H1 (cell line): ENCODE measurements at regions not wholly inside any gene's neighbourhood (a gene's known extent, or its start where the extent isn't known, plus 50 kb on each side); places are given as distances from the start of the nearest gene placed in this dataset.

ENCODE experiments used
- CTCF ChIA-PET: fragments of 300-600 bp; sonication (Branson Sonifier 250); formaldehyde crosslinking; loops from one replicate; lab custom pipeline; 2021; ENCODE audit not compliant: partially characterized antibody; lab: Charles Lee
- POLR2A ChIA-PET: fragments of 300-600 bp; sonication (Branson Sonifier 250); formaldehyde crosslinking; loops from one replicate; lab custom pipeline; 2021; ENCODE audit warnings: inconsistent platforms; ENCODE audit not compliant: partially characterized antibody; lab: Charles Lee
- DNase-seq, 2 experiments: peaks; one replicate each; pipeline versions ENCODE4 v3.0.0 to v3.0.0-alpha.2; 2010 to 2022; ENCODE audit warnings: low spot score in 2 of 2, low read depth in 1 of 2, mixed read lengths in 1 of 2
- FAIRE-seq: peaks from 2 replicates; lab custom pipeline; 2011; peaks lifted over from hg19 to GRCh38; lab: Jason Lieb, UNC
- H2AFZ ChIP-seq: 2 replicates; pipeline ENCODE4 v1.8.1; 2012; ENCODE audit warnings: low read length, inconsistent platforms
- H2AK5ac ChIP-seq: 2 replicates; pipeline ENCODE4 v1.6.1; 2013; ENCODE audit warnings: low read depth, low read length
- H2BK120ac ChIP-seq: replicated peaks from 2 replicates; pipeline ENCODE3; 2013; ENCODE audit warnings: low read depth, low read length, inconsistent platforms
- H2BK12ac ChIP-seq: 2 replicates; pipeline ENCODE4 v1.6.1; 2013; ENCODE audit warnings: low read depth, low read length
- H2BK15ac ChIP-seq: 2 replicates; pipeline ENCODE4 v1.6.1; 2013; ENCODE audit warnings: low read length
- H2BK20ac ChIP-seq: 2 replicates; pipeline ENCODE4 v1.6.1; 2013; ENCODE audit warnings: low read length
- H2BK5ac ChIP-seq: 2 replicates; pipeline ENCODE4 v1.6.1; 2013; ENCODE audit warnings: low read depth, low read length
- H3K14ac ChIP-seq: 2 replicates; pipeline ENCODE4 v1.6.1; 2013; ENCODE audit warnings: inconsistent platforms; ENCODE audit not compliant: insufficient read length
- H3K18ac ChIP-seq: 2 replicates; pipeline ENCODE4 v1.6.1; 2013; ENCODE audit warnings: low read length; ENCODE audit errors: extremely low read depth
- H3K23ac ChIP-seq: 2 replicates; pipeline ENCODE4 v1.6.1; 2013; ENCODE audit warnings: inconsistent platforms; ENCODE audit not compliant: insufficient read length
- H3K23me2 ChIP-seq: 2 replicates; pipeline ENCODE4 v1.6.1; 2013; ENCODE audit warnings: low read depth, low read length
- H3K27ac ChIP-seq: 2 replicates; pipeline ENCODE4 v1.6.1; 2011; ENCODE audit warnings: low read depth, low read length, inconsistent platforms
- H3K27me3 ChIP-seq, 4 experiments: replicated peaks in 1 of 4; 1 replicate in 1 of 4; 2 replicates in 3 of 4; pipeline versions ENCODE4 v1.6.1 to v1.8.1; 2011 to 2013; ENCODE audit warnings: low read length in 3 of 4, mild to moderate bottlenecking in 3 of 4, inconsistent platforms in 2 of 4, mixed read lengths in 2 of 4, moderate library complexity in 1 of 4; ENCODE audit not compliant: control insufficient read depth in 3 of 4, insufficient read depth in 3 of 4; ENCODE audit errors: extremely low read depth in 1 of 4
- H3K36me3 ChIP-seq, 4 experiments: 2 replicates each; pipeline versions ENCODE4 v1.6.1 to v1.8.1; 2011 to 2013; ENCODE audit warnings: mild to moderate bottlenecking in 4 of 4, low read length in 3 of 4, moderate library complexity in 2 of 4, control low read depth in 1 of 4, inconsistent platforms in 1 of 4; ENCODE audit not compliant: insufficient read depth in 4 of 4, control insufficient read depth in 2 of 4
- H3K4ac ChIP-seq: replicated peaks from 2 replicates; pipeline ENCODE3; 2013; ENCODE audit warnings: low read length, low read depth, mixed read lengths, inconsistent platforms; ENCODE audit not compliant: insufficient read length
- H3K4me1 ChIP-seq, 4 experiments: replicated peaks in 1 of 4; 1 replicate in 1 of 4; 2 replicates in 3 of 4; pipeline versions ENCODE4 v1.6.1 to v1.8.1; 2011 to 2013; ENCODE audit warnings: low read length in 3 of 4, inconsistent platforms in 2 of 4, mixed read lengths in 1 of 4; ENCODE audit not compliant: insufficient read depth in 4 of 4, control insufficient read depth in 3 of 4
- H3K4me2 ChIP-seq, 2 experiments: 2 replicates each; pipeline versions ENCODE4 v1.6.1 to v1.8.1; 2011 to 2013; ENCODE audit warnings: low read depth in 2 of 2, low read length in 2 of 2, control low read depth in 1 of 2, inconsistent platforms in 1 of 2, mild to moderate bottlenecking in 1 of 2; ENCODE audit not compliant: insufficient read depth in 1 of 2
- H3K4me3 ChIP-seq, 4 experiments: fragments of 200-600, 300-600 bp in 1 of 4; sonication (generic), shearing (Covaris generic), sonication (Bioruptor Twin) in 1 of 4; 2 replicates each; pipeline versions ENCODE4 v1.5.1 to v1.8.1; 2011 to 2016; ENCODE audit warnings: low read length in 4 of 4, low read depth in 3 of 4, control low read depth in 2 of 4, inconsistent platforms in 2 of 4, mild to moderate bottlenecking in 2 of 4, mixed read lengths in 1 of 4, moderate library complexity in 1 of 4; ENCODE audit not compliant: insufficient read depth in 2 of 4; ENCODE audit errors: extremely low read depth in 1 of 4
- H3K56ac ChIP-seq: replicated peaks from 2 replicates; pipeline ENCODE3; 2013; ENCODE audit warnings: low read depth, mild to moderate bottlenecking, mixed read lengths, low read length, inconsistent platforms; ENCODE audit not compliant: insufficient read length
- H3K79me1 ChIP-seq: 2 replicates; pipeline ENCODE4 v1.6.1; 2013; ENCODE audit warnings: low read depth, low read length, control low read depth
- H3K79me2 ChIP-seq, 2 experiments: 2 replicates each; pipeline versions ENCODE4 v1.6.1 to v1.8.1; 2012 to 2013; ENCODE audit warnings: low read length in 2 of 2, mild to moderate bottlenecking in 2 of 2, inconsistent platforms in 1 of 2; ENCODE audit not compliant: insufficient read depth in 2 of 2, control insufficient read depth in 1 of 2
- H3K9ac ChIP-seq, 4 experiments: replicated peaks in 1 of 4; 1 replicate in 1 of 4; 2 replicates in 3 of 4; pipeline versions ENCODE4 v1.6.1 to v1.8.1; 2011 to 2013; ENCODE audit warnings: low read depth in 3 of 4, low read length in 3 of 4, control low read depth in 2 of 4, mild to moderate bottlenecking in 2 of 4, moderate library complexity in 2 of 4, inconsistent platforms in 1 of 4; ENCODE audit errors: extremely low read depth in 1 of 4
- H3K9me3 ChIP-seq, 2 experiments: 2 replicates each; pipeline versions ENCODE4 v1.6.1 to v1.8.1; 2012 to 2013; ENCODE audit warnings: mild to moderate bottlenecking in 2 of 2, moderate library complexity in 2 of 2, control low read depth in 1 of 2, inconsistent platforms in 1 of 2, low read depth in 1 of 2, low read length in 1 of 2, mixed read lengths in 1 of 2; ENCODE audit not compliant: insufficient read depth in 2 of 2
- H4K20me1 ChIP-seq, 2 experiments: replicated peaks in 1 of 2; 2 replicates each; pipeline versions ENCODE3 to v1.8.1; 2011 to 2013; ENCODE audit warnings: inconsistent platforms in 2 of 2, low read length in 2 of 2, mild to moderate bottlenecking in 1 of 2; ENCODE audit not compliant: insufficient read depth in 2 of 2, control insufficient read depth in 1 of 2
- H4K5ac ChIP-seq: 2 replicates; pipeline ENCODE4 v1.6.1; 2013; ENCODE audit warnings: low read length, low read depth, mixed read lengths, inconsistent platforms; ENCODE audit not compliant: insufficient read length
- H4K8ac ChIP-seq: 2 replicates; pipeline ENCODE4 v1.8.0; 2013; ENCODE audit warnings: mild to moderate bottlenecking, moderate library complexity, low read length, inconsistent platforms; ENCODE audit not compliant: insufficient read depth; ENCODE audit errors: extremely low read depth
- H4K91ac ChIP-seq: replicated peaks from 2 replicates; pipeline ENCODE3; 2013; ENCODE audit warnings: low read length, mixed read lengths, inconsistent platforms; ENCODE audit not compliant: insufficient read length
- ASH2L ChIP-seq: fragments of 200-600, 300-600 bp; sonication (generic); IDR thresholded peaks from one replicate; pipeline ENCODE4 v1.7.1; 2017; ENCODE audit warnings: low read length
- BRCA1 ChIP-seq: IDR thresholded peaks from 2 replicates; pipeline ENCODE4 v1.6.1; 2012; ENCODE audit warnings: low read depth, low read length, improper control_type of control experiment
- RNF2 ChIP-seq: fragments of 200-900, 300-1000 bp; sonication (generic); IDR thresholded peaks from 2 replicates; pipeline ENCODE4 v1.7.1; 2016; ENCODE audit warnings: borderline replicate concordance, low read depth, mild to moderate bottlenecking, antibody characterized with exemption, low read length; ENCODE audit not compliant: poor library complexity, severe bottlenecking; ENCODE audit errors: missing control alignments
- SP4 ChIP-seq: IDR thresholded peaks from 2 replicates; pipeline ENCODE4 v1.6.1; 2012; ENCODE audit warnings: low read length, inconsistent platforms
- WGBS, 2 experiments: shearing (Covaris generic) in 1 of 2; methylation state at CpG; one replicate each; pipeline versions ENCODE4 v1.1.6 to v1.1.7; 2013 to 2015; ENCODE audit warnings: low lambda C conversion rate in 2 of 2, mixed read lengths in 2 of 2, inconsistent platforms in 1 of 2, low coverage in 1 of 2, missing lambda C conversion rate in 1 of 2; ENCODE audit not compliant: insufficient replicate concordance in 2 of 2, insufficient coverage in 1 of 2, insufficient read length in 1 of 2; ENCODE audit errors: extremely low coverage in 1 of 2, missing lambda C conversion rate in 1 of 2; 5-methylcytosine and 5-hydroxymethylcytosine counted together

DNA sequence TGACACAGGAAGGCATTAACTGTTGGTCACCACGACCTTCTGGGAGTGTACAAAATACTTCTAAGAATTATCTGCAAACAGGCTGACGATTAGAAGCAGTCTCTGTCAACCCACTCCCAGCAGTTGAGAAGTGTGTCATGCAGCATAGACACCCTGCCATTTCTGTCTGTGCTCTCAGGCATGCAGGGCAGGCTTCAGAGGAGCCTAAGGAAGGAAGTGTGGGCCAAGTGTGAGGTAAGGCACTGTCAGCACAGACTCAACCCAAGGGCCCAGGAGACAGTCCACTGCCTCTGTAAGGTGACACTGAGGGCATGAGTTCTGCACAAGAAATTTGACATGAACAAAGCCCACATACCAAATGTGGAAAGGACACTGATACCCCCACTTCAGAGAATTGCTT, 109.0 kb upstream of the VIPR2 start:
- Histone ChIP-seq H3K14ac (no peak overlapping the region), H3K23me2 (no peaks in the 10 kb centered on the region), H2BK15ac (no peak overlapping the region), H3K79me2 (no peaks in the 10 kb centered on the region), H3K36me3 (no peaks in the 10 kb centered on the region), H3K27me3 (no peaks in the 10 kb centered on the region), H3K4me2 (no peak overlapping the region), H4K8ac (no peak overlapping the region), H2BK12ac (no peak overlapping the region), H3K18ac (no peak overlapping the region), H4K5ac (no peak overlapping the region), H4K91ac (no peak overlapping the region), H3K79me1 (no peaks in the 10 kb centered on the region), H2AK5ac (no peak overlapping the region), H4K20me1 (no peaks in the 10 kb centered on the region), H3K4me3 (no peak overlapping the region), H2BK120ac (no peak overlapping the region), H3K9me3 (peaks cover 66 to 73% of the 10 kb centered on the region in 2 experiments), H3K9ac (no peak overlapping the region), H3K23ac (no peak overlapping the region), H2AFZ (no peak overlapping the region), H3K27ac (no peak overlapping the region), H3K56ac (no peak overlapping the region), H2BK5ac (no peak overlapping the region), H3K4ac (no peak overlapping the region), H3K4me1 (no peaks in the 10 kb centered on the region), H2BK20ac (no peak overlapping the region)
- FAIRE-seq (no peak), DNase-seq (no peak)
- ChIA-PET CTCF (no interaction called here), POLR2A (no interaction called here)
- no peak for TF ChIP-seq ASH2L
- TF ChIP-seq BRCA1, result no peak
- TF ChIP-seq SP4, result no peak
- no peak for TF ChIP-seq RNF2
- 54% methylated on average over 2 of the region's 2 CpGs; no CpG with 5 or more reads in 1 of the 2 experiments for WGBS, 2 experiments
